ENCODE measurements at regions not wholly inside any gene's neighbourhood (a gene's known extent, or its start where the extent isn't known, plus 50 kb on each side); places are given as distances from the start of the nearest gene placed in this dataset.
"Not testable (repeated sequence)": the region's sequence is repeated elsewhere in the genome, so short reads cannot be mapped to it uniquely, and the experiment has no call there.

DNA sequence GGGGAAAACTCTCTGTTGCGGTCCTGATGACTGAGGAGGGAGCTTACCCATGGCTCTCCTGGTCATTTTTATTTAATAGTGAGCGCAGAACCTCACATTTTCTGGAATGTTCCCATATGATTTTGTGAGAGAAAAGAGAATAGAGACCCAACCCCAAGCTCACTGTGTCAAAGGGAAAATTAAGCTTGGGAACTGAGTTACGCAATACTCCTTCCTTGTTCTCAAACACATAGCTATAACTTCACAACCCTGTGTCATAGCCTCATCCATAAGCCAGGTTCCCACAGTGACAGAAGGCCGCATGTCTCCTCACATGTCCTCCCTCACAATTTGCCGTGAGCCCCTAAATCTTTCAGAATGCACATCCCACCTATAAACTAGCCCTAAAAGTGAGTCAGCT is 252.8 kb downstream of the CCDC74A start:
- H4K20me1 ChIP-seq (replicated peaks in 1 of 2; ENCODE audit: control insufficient read depth in 1 of 2, insufficient read depth in 2 of 2, low read length in 2 of 2); H3K79me2 ChIP-seq (ENCODE audit: control insufficient read depth in 1 of 2, insufficient read depth in 2 of 2, low read length in 2 of 2); H4K8ac ChIP-seq (ENCODE audit: extremely low read depth, insufficient read depth, low read length); POLR2A ChIA-PET (ENCODE audit: partially characterized antibody); H3K23me2 ChIP-seq (ENCODE audit: low read depth, low read length); H3K9me3 ChIP-seq (ENCODE audit: insufficient read depth in 2 of 2, low read depth in 1 of 2, low read length in 1 of 2); H3K4me2 ChIP-seq (ENCODE audit: insufficient read depth in 1 of 2, low read depth in 2 of 2, low read length in 2 of 2); H4K5ac ChIP-seq (ENCODE audit: insufficient read length, low read depth, low read length); H3K14ac ChIP-seq (ENCODE audit: insufficient read length); H2BK5ac ChIP-seq (ENCODE audit: low read depth, low read length); H3K79me1 ChIP-seq (ENCODE audit: low read depth, low read length); H2BK120ac ChIP-seq (replicated peaks; ENCODE audit: low read depth, low read length); DNase-seq (ENCODE audit: low read depth in 1 of 2, low spot score in 2 of 2); H3K27me3 ChIP-seq (replicated peaks in 1 of 4; ENCODE audit: control insufficient read depth in 3 of 4, extremely low read depth in 1 of 4, insufficient read depth in 3 of 4, low read length in 3 of 4); H4K91ac ChIP-seq (replicated peaks; ENCODE audit: insufficient read length, low read length); H3K23ac ChIP-seq (ENCODE audit: insufficient read length); H2BK15ac ChIP-seq (ENCODE audit: low read length); H3K4me1 ChIP-seq (replicated peaks in 1 of 4; ENCODE audit: control insufficient read depth in 3 of 4, insufficient read depth in 4 of 4, low read length in 3 of 4); H3K4ac ChIP-seq (replicated peaks; ENCODE audit: insufficient read length, low read depth, low read length); H2AFZ ChIP-seq (ENCODE audit: low read length); H3K36me3 ChIP-seq (ENCODE audit: control insufficient read depth in 2 of 4, insufficient read depth in 4 of 4, low read length in 3 of 4); H2AK5ac ChIP-seq (ENCODE audit: low read depth, low read length); H3K56ac ChIP-seq (replicated peaks; ENCODE audit: insufficient read length, low read depth, low read length); H2BK12ac ChIP-seq (ENCODE audit: low read depth, low read length); H3K27ac ChIP-seq (ENCODE audit: low read depth, low read length); H3K9ac ChIP-seq (replicated peaks in 1 of 4; ENCODE audit: extremely low read depth in 1 of 4, low read depth in 3 of 4, low read length in 3 of 4); H3K4me3 ChIP-seq (ENCODE audit: extremely low read depth in 1 of 4, insufficient read depth in 2 of 4, low read depth in 3 of 4, low read length in 4 of 4); H2BK20ac ChIP-seq (ENCODE audit: low read length); FAIRE-seq; H3K18ac ChIP-seq (ENCODE audit: extremely low read depth, low read length): not testable (repeated sequence)
- 96% methylated on average over 5 of the region's 5 CpGs; no CpG with 5 or more reads in 1 of the 2 experiments for WGBS, 2 experiments (ENCODE audit: extremely low coverage in 1 of 2, insufficient coverage in 1 of 2, insufficient read length in 1 of 2, insufficient replicate concordance in 2 of 2, low coverage in 1 of 2, low lambda C conversion rate in 2 of 2, missing lambda C conversion rate in 1 of 2)
- TF ChIP-seq CEBPB (IDR thresholded peaks at IDR 0.05; ENCODE audit: low read depth, low read length): peak; percentile 33; the same call in 1 of the 2 replicates
- CTCF ChIA-PET (ENCODE audit: partially characterized antibody): interaction anchor here (0.7 kb wide), 1 partner anchor 22 kb away, joined by 3 read pairs; no protein-coding TSS in a partner anchor
